ENCODE measurements at regions not wholly inside any gene's neighbourhood (a gene's known extent, or its start where the extent isn't known, plus 50 kb on each side); places are given as distances from the start of the nearest gene placed in this dataset.
"Not testable (repeated sequence)": the region's sequence is repeated elsewhere in the genome, so short reads cannot be mapped to it uniquely, and the experiment has no call there.

DNA sequence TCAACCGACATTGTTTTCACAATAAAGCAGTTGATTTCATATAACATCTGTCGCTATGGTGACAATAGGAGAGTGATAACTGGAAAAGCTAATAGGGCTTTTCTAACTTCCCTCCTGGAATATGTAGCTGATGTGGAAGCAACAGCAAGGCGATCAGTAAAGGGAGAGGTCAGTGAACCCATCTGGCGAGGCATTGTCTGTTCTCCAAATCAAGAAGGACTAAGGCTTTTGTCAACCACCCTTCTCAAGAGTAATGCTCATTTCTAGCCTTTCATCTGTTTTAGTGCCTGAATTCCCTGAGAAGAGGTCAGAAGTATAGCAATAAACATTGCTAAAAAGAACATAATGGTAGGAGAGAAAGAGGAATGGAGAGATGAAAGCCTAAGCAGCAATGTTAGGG lies 201.3 kb downstream of the AKAP7 start:
- WGBS (ENCODE audit: insufficient coverage) = no CpG with 5 or more reads among the region's 4 CpGs
- Histone ChIP-seq H3K9me3 (ENCODE audit: control insufficient read depth, insufficient read depth, low read length) (no peaks in the 10 kb centered on the region), H3K4me3 (ENCODE audit: low read depth, low read length) (no peak overlapping the region), H3K27ac (ENCODE audit: low read depth, low read length) (no peak overlapping the region), H3K4me1 (ENCODE audit: control insufficient read depth, insufficient read depth, low read length) (no peaks in the 10 kb centered on the region), H3K27me3 (ENCODE audit: control insufficient read depth, insufficient read depth, low read length) (no peaks in the 10 kb centered on the region), H3K36me3 (ENCODE audit: control insufficient read depth, insufficient read depth, low read length) (no peaks in the 10 kb centered on the region)
- peak in 1 of 6 donors; percentile 77 for DNase-seq (ENCODE audit: low read depth in 4 of 6, low spot score in 6 of 6)

DNA sequence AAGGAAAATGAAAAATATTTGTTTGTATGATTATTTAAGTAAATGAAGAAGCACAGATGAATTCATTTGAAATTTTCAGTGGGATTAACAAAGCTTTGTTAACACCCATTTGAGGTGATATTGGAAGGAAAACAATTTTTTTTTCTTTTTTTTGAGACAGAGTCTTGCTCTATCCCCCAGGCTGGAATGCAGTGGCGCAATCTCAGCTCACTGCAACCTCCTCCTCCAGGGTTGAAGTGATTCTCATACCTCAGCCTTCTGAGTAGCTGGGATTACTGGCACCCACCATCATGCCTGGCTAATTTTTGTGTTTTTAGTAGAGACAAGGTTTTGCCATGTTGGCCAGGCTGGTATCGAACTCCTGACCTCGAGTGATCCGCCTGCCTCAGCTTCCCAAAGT lies 211.6 kb downstream of the AKAP7 start:
- DNase-seq (ENCODE audit: low read depth in 4 of 6, low spot score in 6 of 6); H3K36me3 ChIP-seq (ENCODE audit: control insufficient read depth, insufficient read depth, low read length); H3K4me1 ChIP-seq (ENCODE audit: control insufficient read depth, insufficient read depth, low read length); H3K9me3 ChIP-seq (ENCODE audit: control insufficient read depth, insufficient read depth, low read length); H3K27ac ChIP-seq (ENCODE audit: low read depth, low read length); H3K27me3 ChIP-seq (ENCODE audit: control insufficient read depth, insufficient read depth, low read length); H3K4me3 ChIP-seq (ENCODE audit: low read depth, low read length): not testable (repeated sequence)
- WGBS (ENCODE audit: insufficient coverage) = 100% methylated on average over 3 of the region's 4 CpGs

DNA sequence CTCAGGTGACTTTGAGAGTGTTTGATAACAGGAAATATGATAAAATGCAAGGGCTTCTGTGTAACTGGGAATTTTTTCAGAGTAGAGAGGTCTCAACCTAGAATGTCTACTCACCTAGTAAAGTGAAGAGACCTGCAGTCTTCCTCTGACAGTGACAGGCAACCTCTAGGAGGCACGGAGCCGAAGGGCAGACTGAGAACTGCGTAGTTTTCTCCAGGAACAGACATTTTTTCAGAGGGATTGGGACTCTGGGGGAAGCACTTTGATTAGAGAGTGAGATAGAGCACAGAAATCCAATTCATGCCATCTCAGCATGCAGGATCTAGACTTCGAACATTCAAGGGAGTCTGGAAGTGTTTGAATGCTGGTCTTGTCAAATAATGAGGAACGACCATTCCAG lies 213.3 kb downstream of the AKAP7 start:
- no peak overlapping the region for H3K4me3 ChIP-seq (ENCODE audit: low read depth, low read length)
- H3K27me3 ChIP-seq (ENCODE audit: control insufficient read depth, insufficient read depth, low read length) = no peaks in the 10 kb centered on the region
- no peak for DNase-seq (ENCODE audit: low read depth in 4 of 6, low spot score in 6 of 6)
- H3K36me3 ChIP-seq (ENCODE audit: control insufficient read depth, insufficient read depth, low read length) = no peaks in the 10 kb centered on the region
- no peak overlapping the region for H3K27ac ChIP-seq (ENCODE audit: low read depth, low read length)
- H3K9me3 ChIP-seq (ENCODE audit: control insufficient read depth, insufficient read depth, low read length) = no peaks in the 10 kb centered on the region
- peaks cover 3% of the 10 kb centered on the region for H3K4me1 ChIP-seq (ENCODE audit: control insufficient read depth, insufficient read depth, low read length)
- WGBS (ENCODE audit: insufficient coverage) = 52% methylated on average over 5 of the region's 5 CpGs

DNA sequence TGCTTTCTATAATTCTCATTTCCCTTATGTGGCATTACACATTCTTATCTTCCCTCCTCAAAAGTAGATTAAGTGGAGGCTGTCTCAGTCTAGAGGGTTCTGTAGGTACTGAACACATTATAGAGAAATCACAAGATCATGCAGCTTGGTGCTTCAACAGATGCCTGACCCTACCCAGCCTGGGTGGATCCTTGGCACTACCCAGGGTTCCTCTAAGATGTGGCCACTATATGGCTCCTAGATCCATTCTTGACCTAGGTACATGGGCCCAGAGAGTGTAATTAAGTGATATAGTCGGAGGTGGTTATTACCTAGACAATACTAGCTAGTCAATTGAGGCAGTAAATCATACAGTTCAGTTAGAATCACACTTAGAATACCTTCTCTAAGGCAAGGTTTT lies 213.9 kb downstream of the AKAP7 start:
- no peaks in the 10 kb centered on the region for H3K27me3 ChIP-seq (ENCODE audit: control insufficient read depth, insufficient read depth, low read length)
- no peaks in the 10 kb centered on the region for H3K36me3 ChIP-seq (ENCODE audit: control insufficient read depth, insufficient read depth, low read length)
- peaks cover 3% of the 10 kb centered on the region for H3K4me1 ChIP-seq (ENCODE audit: control insufficient read depth, insufficient read depth, low read length)
- no CpG with 5 or more reads among the region's 1 CpG for WGBS (ENCODE audit: insufficient coverage)
- no peaks in the 10 kb centered on the region for H3K9me3 ChIP-seq (ENCODE audit: control insufficient read depth, insufficient read depth, low read length)
- no peak for DNase-seq (ENCODE audit: low read depth in 4 of 6, low spot score in 6 of 6)
- no peak overlapping the region for H3K4me3 ChIP-seq (ENCODE audit: low read depth, low read length)
- H3K27ac ChIP-seq (ENCODE audit: low read depth, low read length) = no peak overlapping the region

DNA sequence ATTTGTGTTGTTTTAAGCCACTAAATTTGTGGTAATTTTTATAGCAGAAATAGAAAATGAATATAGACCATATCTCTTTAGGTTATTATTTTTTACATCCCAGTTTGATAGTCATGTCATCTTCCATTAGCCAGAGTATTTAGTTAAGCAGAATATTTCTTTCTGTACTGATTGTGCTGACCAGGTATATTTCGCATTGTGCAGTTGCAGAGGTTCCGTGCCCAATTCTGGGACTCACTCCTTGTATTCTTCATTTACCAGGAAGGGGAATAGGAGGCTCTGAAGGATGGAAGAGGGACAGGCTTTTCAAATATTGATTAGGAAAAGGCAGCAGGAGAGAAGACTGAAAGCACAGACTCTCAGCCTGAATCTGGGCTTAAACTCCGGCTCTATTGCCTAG lies 217.8 kb downstream of the AKAP7 start:
- DNase-seq (ENCODE audit: low read depth in 4 of 6, low spot score in 6 of 6) = no peak
- H3K9me3 ChIP-seq (ENCODE audit: control insufficient read depth, insufficient read depth, low read length) = no peaks in the 10 kb centered on the region
- 100% methylated on average over 1 of the region's 3 CpGs for WGBS (ENCODE audit: insufficient coverage)

DNA sequence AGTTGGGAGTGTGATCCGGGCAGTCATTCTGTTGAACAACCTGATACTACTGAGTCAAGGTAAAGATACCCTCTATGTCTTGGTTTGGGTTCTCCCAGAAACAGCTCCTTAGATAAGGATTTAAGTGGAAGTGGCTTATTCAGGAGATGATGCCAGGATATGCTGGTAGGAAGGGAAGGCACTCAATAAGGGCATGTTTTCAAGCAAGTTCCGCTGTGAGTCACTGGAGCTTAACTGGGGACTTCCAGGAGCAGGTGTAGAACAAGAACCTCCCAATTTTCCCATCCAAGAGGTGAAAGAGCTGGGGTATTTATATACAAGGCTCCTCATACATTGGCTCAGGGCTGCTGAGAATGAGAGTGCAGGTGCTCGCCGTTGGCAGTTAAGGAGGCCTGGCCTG lies 218.6 kb downstream of the AKAP7 start:
- DNase-seq (ENCODE audit: low read depth in 4 of 6, low spot score in 6 of 6) = no peak
- H3K4me1 ChIP-seq (ENCODE audit: control insufficient read depth, insufficient read depth, low read length) = no peaks in the 10 kb centered on the region
- H3K36me3 ChIP-seq (ENCODE audit: control insufficient read depth, insufficient read depth, low read length) = no peaks in the 10 kb centered on the region
- H3K27me3 ChIP-seq (ENCODE audit: control insufficient read depth, insufficient read depth, low read length) = no peaks in the 10 kb centered on the region
- no CpG with 5 or more reads among the region's 4 CpGs for WGBS (ENCODE audit: insufficient coverage)
- no peak overlapping the region for H3K27ac ChIP-seq (ENCODE audit: low read depth, low read length)
- no peak overlapping the region for H3K4me3 ChIP-seq (ENCODE audit: low read depth, low read length)
- H3K9me3 ChIP-seq (ENCODE audit: control insufficient read depth, insufficient read depth, low read length) = no peaks in the 10 kb centered on the region

More for the DNA sequence above, 217.8 kb downstream of the AKAP7 start:
- Histone ChIP-seq H3K27me3 (ENCODE audit: control insufficient read depth, insufficient read depth, low read length) (no peaks in the 10 kb centered on the region), H3K4me1 (ENCODE audit: control insufficient read depth, insufficient read depth, low read length) (peaks cover 3% of the 10 kb centered on the region), H3K4me3 (ENCODE audit: low read depth, low read length) (no peak overlapping the region), H3K36me3 (ENCODE audit: control insufficient read depth, insufficient read depth, low read length) (no peaks in the 10 kb centered on the region), H3K27ac (ENCODE audit: low read depth, low read length) (no peak overlapping the region)

DNA sequence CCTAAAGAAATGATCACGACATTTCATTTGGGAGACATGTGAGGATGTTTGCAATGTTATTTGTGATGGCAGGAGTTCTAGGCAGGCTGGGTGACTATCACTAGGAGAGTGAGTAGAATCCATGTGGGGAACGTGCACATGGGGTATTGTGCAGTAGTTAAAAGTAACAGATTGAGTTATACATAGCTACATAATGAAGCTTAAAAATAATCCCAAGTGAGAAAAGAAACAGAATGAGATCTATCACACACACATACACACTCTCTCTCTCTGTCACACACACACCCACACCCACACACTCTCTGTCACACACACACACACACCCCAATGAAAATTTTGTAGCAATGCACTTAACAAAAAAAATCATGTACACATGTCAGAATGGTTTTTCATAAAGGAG lies 218.7 kb upstream of the ARG1 start:
- 100% methylated on average over 1 of the region's 2 CpGs for WGBS (ENCODE audit: insufficient coverage)
- no peaks in the 10 kb centered on the region for H3K9me3 ChIP-seq (ENCODE audit: control insufficient read depth, insufficient read depth, low read length)
- no peak overlapping the region for H3K4me3 ChIP-seq (ENCODE audit: low read depth, low read length)
- no peaks in the 10 kb centered on the region for H3K36me3 ChIP-seq (ENCODE audit: control insufficient read depth, insufficient read depth, low read length)
- no peaks in the 10 kb centered on the region for H3K4me1 ChIP-seq (ENCODE audit: control insufficient read depth, insufficient read depth, low read length)
- H3K27me3 ChIP-seq (ENCODE audit: control insufficient read depth, insufficient read depth, low read length) = no peaks in the 10 kb centered on the region
- DNase-seq (ENCODE audit: low read depth in 4 of 6, low spot score in 6 of 6) = peak in 1 of 6 donors; percentile 64
- no peak overlapping the region for H3K27ac ChIP-seq (ENCODE audit: low read depth, low read length)

DNA sequence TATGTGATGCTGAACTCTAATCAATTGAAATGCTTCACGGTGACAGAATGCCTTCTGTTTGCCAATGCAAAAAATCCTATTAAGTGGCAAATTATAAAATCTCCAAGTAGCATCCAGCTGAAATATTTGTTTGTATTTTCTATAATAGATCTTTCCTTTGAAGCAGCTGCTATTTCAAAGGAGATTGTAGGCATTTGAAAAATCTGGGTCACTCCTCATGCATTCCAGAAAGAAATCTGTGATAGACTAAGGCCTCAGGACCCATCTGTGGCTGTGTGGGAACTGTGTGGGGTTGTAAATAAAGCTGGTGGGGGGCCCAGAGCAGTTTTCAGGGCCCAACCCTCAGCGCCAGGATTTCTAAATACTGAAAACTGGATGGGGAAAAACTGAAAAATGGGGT lies 216.9 kb upstream of the ARG1 start:
- peak in 1 of 6 donors; percentile 50 for DNase-seq (ENCODE audit: low read depth in 4 of 6, low spot score in 6 of 6)
- Histone ChIP-seq H3K4me3 (ENCODE audit: low read depth, low read length) (no peak overlapping the region), H3K27me3 (ENCODE audit: control insufficient read depth, insufficient read depth, low read length) (no peaks in the 10 kb centered on the region), H3K4me1 (ENCODE audit: control insufficient read depth, insufficient read depth, low read length) (no peaks in the 10 kb centered on the region), H3K9me3 (ENCODE audit: control insufficient read depth, insufficient read depth, low read length) (no peaks in the 10 kb centered on the region), H3K27ac (ENCODE audit: low read depth, low read length) (no peak overlapping the region), H3K36me3 (ENCODE audit: control insufficient read depth, insufficient read depth, low read length) (no peaks in the 10 kb centered on the region)
- whole genome bisulfite sequencing (ENCODE audit: insufficient coverage) = no CpG with 5 or more reads among the region's 2 CpGs

DNA sequence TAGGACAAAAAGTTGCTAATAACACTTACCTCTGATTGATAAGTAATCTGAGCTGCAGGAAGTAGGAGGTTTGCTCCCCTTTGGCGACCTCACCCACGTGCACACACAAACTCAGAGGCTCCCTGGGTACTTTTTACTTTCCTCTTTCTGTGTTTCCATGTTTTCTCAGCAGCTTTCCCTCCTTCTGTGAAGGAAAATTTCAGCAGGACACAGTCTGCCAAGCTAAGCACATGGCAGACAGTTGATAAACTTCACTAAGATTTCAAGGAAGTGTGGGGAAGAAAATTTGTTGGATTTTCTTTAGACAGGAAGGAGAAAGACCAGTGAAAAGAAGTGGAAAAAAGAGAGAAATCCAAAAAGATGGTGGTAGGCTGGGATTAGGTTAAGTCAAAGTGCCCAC lies 215.5 kb upstream of the ARG1 start:
- Histone ChIP-seq H3K27ac (ENCODE audit: low read depth, low read length) (no peak overlapping the region), H3K27me3 (ENCODE audit: control insufficient read depth, insufficient read depth, low read length) (no peaks in the 10 kb centered on the region), H3K9me3 (ENCODE audit: control insufficient read depth, insufficient read depth, low read length) (no peaks in the 10 kb centered on the region), H3K4me1 (ENCODE audit: control insufficient read depth, insufficient read depth, low read length) (no peaks in the 10 kb centered on the region), H3K4me3 (ENCODE audit: low read depth, low read length) (no peak overlapping the region), H3K36me3 (ENCODE audit: control insufficient read depth, insufficient read depth, low read length) (no peaks in the 10 kb centered on the region)
- WGBS (ENCODE audit: insufficient coverage) = 70% methylated on average over 2 of the region's 2 CpGs
- DNase-seq (ENCODE audit: low read depth in 4 of 6, low spot score in 6 of 6) = peak in 1 of 6 donors; percentile 87

DNA sequence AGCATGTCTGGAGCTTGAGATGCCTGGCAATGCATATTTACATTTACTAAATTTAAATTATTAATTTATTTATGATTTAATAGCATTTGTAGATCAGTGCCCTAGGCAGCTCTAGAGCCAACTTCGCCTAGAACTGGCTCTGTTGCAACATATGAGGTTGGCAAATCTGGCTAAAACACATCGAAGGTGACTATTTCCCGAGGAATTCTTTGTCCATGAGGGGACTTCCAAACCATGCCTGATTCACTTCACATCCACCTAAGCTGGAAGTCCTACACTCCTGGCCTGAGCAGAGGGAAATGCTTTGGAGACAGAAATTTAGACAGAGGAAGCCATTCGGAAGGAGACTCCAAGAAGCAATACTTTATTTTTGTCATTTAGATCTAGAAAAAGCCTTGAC lies 211.0 kb upstream of the ARG1 start:
- 100% methylated on average over 3 of the region's 4 CpGs for whole genome bisulfite sequencing (ENCODE audit: insufficient coverage)
- DNase-seq (ENCODE audit: low read depth in 4 of 6, low spot score in 6 of 6) = no peak

More for the DNA sequence above, 211.0 kb upstream of the ARG1 start:
- Histone ChIP-seq H3K4me3 (ENCODE audit: low read depth, low read length) (no peak overlapping the region), H3K9me3 (ENCODE audit: control insufficient read depth, insufficient read depth, low read length) (no peaks in the 10 kb centered on the region), H3K4me1 (ENCODE audit: control insufficient read depth, insufficient read depth, low read length) (no peaks in the 10 kb centered on the region), H3K36me3 (ENCODE audit: control insufficient read depth, insufficient read depth, low read length) (no peaks in the 10 kb centered on the region), H3K27me3 (ENCODE audit: control insufficient read depth, insufficient read depth, low read length) (no peaks in the 10 kb centered on the region), H3K27ac (ENCODE audit: low read depth, low read length) (no peak overlapping the region)
